Transverse colon (tissue), 4 donors: ENCODE measurements at regions not wholly inside any gene's neighbourhood (a gene's known extent, or its start where the extent isn't known, plus 50 kb on each side); places are given as distances from the start of the nearest gene placed in this dataset.

Source experiments
- DNase-seq: peaks from one replicate; pipeline ENCODE4 v3.0.0-alpha.2; 2019
- H3K27ac ChIP-seq, 4 donors: fragments of 200-600 bp; sonication (generic); 2 replicates each; pipeline ENCODE4 v1.5.1; 2016 to 2018; ENCODE audit warnings: inconsistent platforms in 4 of 4
- H3K27me3 ChIP-seq: fragments of 200-600 bp; sonication (generic); 2 replicates; pipeline ENCODE4 v1.5.1; 2017; ENCODE audit warnings: inconsistent platforms
- H3K36me3 ChIP-seq, 4 donors: fragments of 200-600 bp; sonication (generic); 2 replicates each; pipeline ENCODE4 v1.5.1; 2017 to 2019; ENCODE audit warnings: inconsistent platforms in 4 of 4
- H3K4me1 ChIP-seq, 4 donors: fragments of 200-600 bp; sonication (generic); 2 replicates each; pipeline ENCODE4 v1.5.1; 2017 to 2020; ENCODE audit warnings: inconsistent platforms in 4 of 4
- H3K4me3 ChIP-seq, 4 donors: fragments of 200-600 bp; sonication (generic); 1 replicate in 1 of 4; 2 replicates in 3 of 4; pipeline versions ENCODE4 v1.5.1 to v1.6.1; 2017 to 2019; ENCODE audit warnings: inconsistent platforms in 4 of 4
- H3K9me3 ChIP-seq, 2 donors: fragments of 200-600 bp; sonication (generic); 2 replicates each; pipeline ENCODE4 v1.5.1; 2017 to 2019; ENCODE audit warnings: inconsistent platforms in 2 of 2
- EP300 ChIP-seq: sonication (generic); formaldehyde crosslinking; IDR thresholded peaks from one replicate; pipeline ENCODE4 v1.6.1; 2017; ENCODE audit warnings: antibody characterized with exemption, low read depth
- POLR2A ChIP-seq: fragments of 450-650 bp; IDR thresholded peaks from one replicate; pipeline ENCODE4 v1.6.1; 2016; ENCODE audit warnings: antibody characterized with exemption, mild to moderate bottlenecking, moderate library complexity
- POLR2AphosphoS5 ChIP-seq, 3 donors: sonication (generic); formaldehyde crosslinking; IDR thresholded peaks; one replicate each; pipeline ENCODE4 v1.6.1; 2016; ENCODE audit warnings: antibody characterized with exemption in 3 of 3
- WGBS, 2 donors: methylation state at CpG; one replicate each; pipeline ENCODE4 v1.1.5; 2018; ENCODE audit warnings: low coverage in 1 of 2; 5-methylcytosine and 5-hydroxymethylcytosine counted together
- in situ Hi-C, 4 donors: fragments of 200-750 bp; cut with MboI; loops; one replicate each; pipeline versions ENCODE4 v1.15.0 to v1.15.1; 2017; ENCODE audit warnings: low sequenced_read_pairs in 3 of 4, low pct_ligation_motif_present in 1 of 4, low pct_unique_long_range_greater_than_20kb in 1 of 4
- intact Hi-C: fragments of 100-400 bp; cut with DNase I; formaldehyde crosslinking; loops from one replicate; pipeline ENCODE4 v1.15.1; 2023; ENCODE audit warnings: low total_unique reads
- TF ChIP-seq, protein P1 (sequence below), 5 experiments: fragments of 200-600 bp in 3 of 5; fragments of 450-650 bp in 2 of 5; sonication (generic) in 3 of 5; IDR thresholded peaks; 1 replicate in 2 of 5; 2 replicates in 3 of 5; pipeline ENCODE4 v1.5.1; 2016 to 2017; ENCODE audit warnings: antibody characterized with exemption in 5 of 5, inconsistent platforms in 3 of 5, mild to moderate bottlenecking in 2 of 5, moderate library complexity in 1 of 5

DNA sequence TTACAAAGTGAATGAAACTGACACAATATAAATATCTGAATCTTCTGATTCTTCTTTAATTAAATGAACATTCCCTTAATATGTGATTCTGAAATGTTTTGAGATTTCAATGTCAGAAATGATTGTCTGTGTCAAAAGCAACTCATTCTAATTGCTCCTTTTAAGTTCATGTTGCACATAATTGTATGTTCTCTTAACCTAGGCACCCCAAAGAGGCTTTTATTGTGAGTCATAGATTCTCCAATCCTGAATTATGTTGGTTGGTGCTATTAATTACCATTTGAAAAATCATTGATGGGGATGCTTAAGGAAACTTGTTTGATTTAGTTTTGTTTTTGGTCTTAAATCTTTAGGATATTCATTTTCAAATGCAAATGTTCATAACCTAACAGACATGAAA lies 829.7 kb upstream of the CITED2 start:
- Histone ChIP-seq H3K36me3 (no peaks in the 10 kb centered on the region), H3K4me1 (peaks cover 0 to 9% (median 0%) of the 10 kb centered on the region in 4 donors), H3K4me3 (no peak overlapping the region), H3K27me3 (no peaks in the 10 kb centered on the region), H3K27ac (no peak overlapping the region), H3K9me3 (no peaks in the 10 kb centered on the region)
- TF ChIP-seq, protein P1, sequence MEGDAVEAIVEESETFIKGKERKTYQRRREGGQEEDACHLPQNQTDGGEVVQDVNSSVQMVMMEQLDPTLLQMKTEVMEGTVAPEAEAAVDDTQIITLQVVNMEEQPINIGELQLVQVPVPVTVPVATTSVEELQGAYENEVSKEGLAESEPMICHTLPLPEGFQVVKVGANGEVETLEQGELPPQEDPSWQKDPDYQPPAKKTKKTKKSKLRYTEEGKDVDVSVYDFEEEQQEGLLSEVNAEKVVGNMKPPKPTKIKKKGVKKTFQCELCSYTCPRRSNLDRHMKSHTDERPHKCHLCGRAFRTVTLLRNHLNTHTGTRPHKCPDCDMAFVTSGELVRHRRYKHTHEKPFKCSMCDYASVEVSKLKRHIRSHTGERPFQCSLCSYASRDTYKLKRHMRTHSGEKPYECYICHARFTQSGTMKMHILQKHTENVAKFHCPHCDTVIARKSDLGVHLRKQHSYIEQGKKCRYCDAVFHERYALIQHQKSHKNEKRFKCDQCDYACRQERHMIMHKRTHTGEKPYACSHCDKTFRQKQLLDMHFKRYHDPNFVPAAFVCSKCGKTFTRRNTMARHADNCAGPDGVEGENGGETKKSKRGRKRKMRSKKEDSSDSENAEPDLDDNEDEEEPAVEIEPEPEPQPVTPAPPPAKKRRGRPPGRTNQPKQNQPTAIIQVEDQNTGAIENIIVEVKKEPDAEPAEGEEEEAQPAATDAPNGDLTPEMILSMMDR (IDR thresholded peaks at IDR 0.05): no peak
- TF ChIP-seq POLR2AphosphoS5 (IDR thresholded peaks at IDR 0.05) (no peak), EP300 (no peak), POLR2A (no peak)
- intact Hi-C loops (no loop called here), in situ Hi-C loops (no loop called here)
- no peak for DNase-seq

DNA sequence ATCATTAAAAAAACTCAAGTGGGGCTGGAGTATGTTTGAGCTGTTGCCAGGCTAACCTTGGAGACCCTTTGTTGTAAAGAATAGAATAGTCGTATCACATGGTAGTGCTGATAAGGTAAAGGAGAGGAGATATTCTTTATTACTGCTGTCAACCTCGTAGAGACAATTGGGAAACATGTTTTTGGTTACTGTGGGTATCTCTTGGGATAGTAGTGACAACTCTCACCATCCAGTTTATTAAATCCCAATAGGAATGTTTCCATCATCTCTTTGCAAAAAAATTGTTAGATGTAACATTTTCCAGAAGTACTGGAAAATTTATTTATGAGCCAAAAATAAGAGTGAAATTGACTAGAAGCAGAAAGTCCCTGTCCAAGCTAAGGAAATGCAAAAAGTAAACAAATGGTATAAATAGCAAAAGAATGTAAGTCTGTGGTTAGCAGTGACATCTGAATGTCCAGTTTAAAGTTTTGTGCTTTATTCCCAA lies 829.3 kb upstream of the CITED2 start:
- intact Hi-C loops: no loop called here
- peaks cover 0 to 9% (median 0%) of the 10 kb centered on the region in 4 donors for H3K4me1 ChIP-seq
- H3K27me3 ChIP-seq: no peaks in the 10 kb centered on the region
- H3K36me3 ChIP-seq: no peaks in the 10 kb centered on the region
- TF ChIP-seq, protein P1 (IDR thresholded peaks at IDR 0.05): no peak
- TF ChIP-seq POLR2A (no peak), POLR2AphosphoS5 (IDR thresholded peaks at IDR 0.05) (no peak), EP300 (no peak)
- no peaks in the 10 kb centered on the region for H3K9me3 ChIP-seq
- in situ Hi-C loops: no loop called here
- no peak overlapping the region for H3K4me3 ChIP-seq
- DNase-seq: no peak
- 25 to 47% methylated on average over 2 of the region's 2 CpGs for WGBS, 2 donors
- H3K27ac ChIP-seq: peak overlapping the region in 1 of 4 donors; percentile 14

GRCh38 chr6:140202964-140203515 lies 828.6 kb upstream of the CITED2 start:
- Histone ChIP-seq H3K27ac (peak overlapping the region in 1 of 4 donors; percentile 14), H3K27me3 (no peaks in the 10 kb centered on the region), H3K4me1 (peaks cover 0 to 9% (median 0%) of the 10 kb centered on the region in 4 donors), H3K9me3 (no peaks in the 10 kb centered on the region), H3K4me3 (no peak overlapping the region), H3K36me3 (no peaks in the 10 kb centered on the region)
- no peak for TF ChIP-seq EP300
- in situ Hi-C loops: no loop called here
- no peak for DNase-seq
- 72 to 76% methylated on average over 2 of the region's 2 CpGs for WGBS, 2 donors
- intact Hi-C loops: no loop called here

DNA sequence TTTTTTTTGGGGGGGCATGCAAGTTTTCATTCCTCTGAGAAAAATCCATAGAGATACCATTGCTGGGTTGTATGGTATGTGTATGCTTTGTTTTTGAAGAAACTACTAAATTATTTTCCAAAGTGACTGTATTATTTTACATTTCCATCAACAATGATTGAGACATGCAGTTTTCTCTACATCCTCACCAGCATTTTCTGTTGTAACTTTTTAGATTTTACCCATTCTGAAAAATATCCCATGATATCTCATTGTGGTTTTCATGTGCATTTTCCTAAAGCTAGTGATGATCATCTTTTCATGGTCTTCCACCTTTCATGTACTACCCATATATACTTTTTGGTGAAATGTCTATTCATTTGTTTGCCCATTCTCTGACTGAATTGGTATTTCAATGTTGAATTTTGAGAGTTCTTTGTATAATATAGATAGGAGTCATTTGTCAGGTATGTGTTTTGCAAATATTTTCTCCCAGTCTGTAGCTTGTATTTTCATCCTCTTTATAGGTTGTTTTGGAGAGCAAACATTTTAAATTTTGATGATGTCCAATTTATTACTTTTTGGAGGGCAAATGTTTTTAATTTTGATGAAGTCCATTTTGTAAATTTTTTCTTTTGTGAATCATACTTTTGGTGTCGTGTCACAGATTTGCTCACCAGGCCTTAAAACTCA lies 827.5 kb upstream of the CITED2 start:
- DNase-seq: no peak
- in situ Hi-C loops (no loop called here), intact Hi-C loops (no loop called here)
- no peak overlapping the region for H3K4me3 ChIP-seq
- no peaks in the 10 kb centered on the region for H3K9me3 ChIP-seq
- no peaks in the 10 kb centered on the region for H3K27me3 ChIP-seq
- TF ChIP-seq POLR2A: no peak
- TF ChIP-seq EP300: no peak
- TF ChIP-seq, protein P1 (IDR thresholded peaks at IDR 0.05): no peak
- TF ChIP-seq POLR2AphosphoS5 (IDR thresholded peaks at IDR 0.05): no peak
- H3K36me3 ChIP-seq: no peaks in the 10 kb centered on the region
- 91 to 100% methylated on average over 1 of the region's 1 CpG for WGBS, 2 donors
- H3K27ac ChIP-seq: no peak overlapping the region
- H3K4me1 ChIP-seq: peaks cover 0 to 9% (median 0%) of the 10 kb centered on the region in 4 donors

- no peak overlapping the region for H3K27ac ChIP-seq
- no peak for DNase-seq
- in situ Hi-C loops: no loop called here
- no peaks in the 10 kb centered on the region for H3K36me3 ChIP-seq
- no peak for TF ChIP-seq POLR2A
- intact Hi-C loops: no loop called here
- no peaks in the 10 kb centered on the region for H3K4me1 ChIP-seq
- no peaks in the 10 kb centered on the region for H3K27me3 ChIP-seq
- no peak overlapping the region for H3K4me3 ChIP-seq
- H3K9me3 ChIP-seq: peaks cover 6% of the 10 kb centered on the region in 2 donors
- 96% methylated on average over 2 of the region's 2 CpGs for WGBS, 2 donors
Measured at GRCh38 chr6:140193269-140193668, 818.8 kb upstream of the CITED2 start.
